NCI-H510A (cell line): ENCODE measurements at regions not wholly inside any gene's neighbourhood (a gene's known extent, or its start where the extent isn't known, plus 50 kb on each side); places are given as distances from the start of the nearest gene placed in this dataset.

Experiments
- DNase-seq: peaks from one replicate; lab custom pipeline; 2025; lab: John Stamatoyannopoulos, UW

DNA sequence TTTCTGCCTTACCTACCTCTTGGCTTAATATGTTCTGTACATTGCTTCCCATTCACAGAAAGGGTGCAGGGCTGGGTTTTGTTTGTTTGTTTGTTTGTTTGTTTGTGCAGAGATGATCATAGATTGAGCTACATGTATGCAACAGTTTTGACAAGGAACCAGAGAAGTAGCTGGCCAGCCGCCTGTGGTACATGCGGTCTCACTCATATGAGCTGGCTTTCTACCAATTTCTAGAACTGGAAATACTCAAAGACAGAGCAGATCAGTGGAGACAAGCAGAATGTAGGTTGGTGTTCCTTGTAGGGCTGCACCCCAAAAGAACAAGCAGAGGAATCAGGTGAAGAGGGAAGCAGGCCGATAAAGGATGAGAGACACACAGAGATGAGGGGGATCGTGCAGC, 502.7 kb downstream of the SOX2 start:
- DNase-seq, result no peak

DNA sequence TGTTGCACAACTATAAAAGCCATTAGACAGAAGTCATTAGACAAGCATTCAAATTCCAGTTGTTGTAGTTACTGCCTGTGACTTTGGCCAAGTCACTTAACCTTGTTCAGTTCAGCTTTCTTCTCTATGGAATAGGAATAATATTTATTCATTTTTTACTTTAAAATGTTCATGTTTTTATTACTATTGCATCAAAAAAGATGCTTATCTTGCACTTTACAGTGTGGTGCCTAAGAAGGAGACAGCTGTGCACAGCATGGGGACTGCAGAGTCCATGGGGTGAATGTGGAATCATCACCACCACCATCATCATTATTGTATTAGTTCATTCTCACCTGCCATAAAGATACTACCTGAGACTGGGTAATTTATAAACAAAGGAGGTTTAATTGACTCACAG, 504.2 kb downstream of the SOX2 start:
- DNase-seq, result no peak

DNA sequence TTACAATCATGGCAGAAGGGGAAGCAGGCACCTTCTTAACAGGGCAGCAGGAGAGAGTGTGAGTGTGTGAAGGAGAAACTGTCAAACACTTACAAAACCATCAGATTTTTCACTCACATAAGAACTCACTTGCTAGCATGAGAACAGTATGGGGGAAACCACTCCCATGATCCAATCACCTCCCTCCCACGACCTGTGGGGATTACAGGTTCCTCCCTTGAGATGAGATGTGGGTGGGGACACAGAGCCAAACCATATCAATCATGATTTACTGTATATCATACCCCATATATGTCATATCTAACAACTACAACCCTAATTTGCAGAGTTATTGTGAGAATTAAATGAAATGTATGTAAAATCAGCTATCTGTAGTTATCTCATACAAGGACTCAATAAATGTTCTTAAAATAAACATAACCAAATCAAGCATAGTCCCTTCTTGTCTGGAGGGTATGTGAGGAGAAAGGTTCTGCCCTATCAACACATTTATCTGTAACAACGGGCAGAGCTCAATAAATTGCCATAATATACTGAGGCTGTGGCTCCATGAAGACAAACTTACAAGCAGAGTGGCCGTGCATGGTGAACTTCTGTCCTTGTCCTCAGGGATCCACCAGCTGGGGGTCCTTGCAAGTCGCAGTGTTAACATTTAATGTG, 504.7 kb downstream of the SOX2 start:
- DNase-seq, result no peak

DNA sequence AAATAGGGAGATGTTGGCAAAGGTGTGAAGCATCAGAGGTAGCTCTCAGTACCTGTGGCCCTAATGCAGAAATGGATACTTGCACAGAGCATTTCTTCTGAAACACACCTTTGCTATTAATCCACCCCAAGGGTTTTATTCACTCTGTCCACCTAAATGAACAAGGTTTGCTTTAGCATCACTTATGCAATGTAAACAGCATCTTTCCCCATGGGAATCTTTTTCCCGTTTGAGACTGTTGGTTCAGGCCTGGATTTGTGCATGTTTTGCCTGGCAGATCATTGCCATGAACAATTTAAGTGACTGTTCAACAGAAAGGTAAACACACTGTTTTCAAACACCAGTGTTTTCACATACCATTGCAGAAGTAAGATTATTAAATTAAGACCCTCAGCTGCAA, 508.3 kb downstream of the SOX2 start:
- no peak for DNase-seq

DNA sequence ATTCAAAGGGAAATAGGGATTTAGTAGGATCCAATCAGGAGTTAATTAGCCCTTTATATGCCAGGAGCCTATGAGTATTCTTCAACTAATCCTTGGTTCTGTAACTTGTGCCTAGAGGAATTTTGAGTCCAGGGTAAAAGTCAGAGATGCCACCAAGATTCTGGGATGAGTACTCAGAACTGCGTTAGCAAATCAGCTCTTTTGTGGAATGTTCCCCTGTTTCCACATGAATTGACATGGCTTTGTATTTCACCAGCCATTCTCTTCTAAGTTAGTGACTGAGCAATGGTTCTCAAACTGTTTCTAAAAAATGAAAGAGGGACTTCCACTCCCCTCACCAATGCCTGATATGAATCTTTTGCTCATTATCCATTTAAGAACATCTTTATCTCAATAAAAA, 508.7 kb downstream of the SOX2 start:
- DNase-seq, result no peak

GRCh38 chr3:182226995-182227394, 515.3 kb downstream of the SOX2 start:
- DNase-seq, result no peak

- DNase-seq, result no peak
These were observed 521.7 kb downstream of the SOX2 start for GRCh38 chr3:182233405-182233804.

GRCh38 chr3:182233957-182234356, 522.2 kb downstream of the SOX2 start:
- DNase-seq, result no peak

GRCh38 chr3:182234881-182235280, 523.2 kb downstream of the SOX2 start:
- DNase-seq, result no peak

DNA sequence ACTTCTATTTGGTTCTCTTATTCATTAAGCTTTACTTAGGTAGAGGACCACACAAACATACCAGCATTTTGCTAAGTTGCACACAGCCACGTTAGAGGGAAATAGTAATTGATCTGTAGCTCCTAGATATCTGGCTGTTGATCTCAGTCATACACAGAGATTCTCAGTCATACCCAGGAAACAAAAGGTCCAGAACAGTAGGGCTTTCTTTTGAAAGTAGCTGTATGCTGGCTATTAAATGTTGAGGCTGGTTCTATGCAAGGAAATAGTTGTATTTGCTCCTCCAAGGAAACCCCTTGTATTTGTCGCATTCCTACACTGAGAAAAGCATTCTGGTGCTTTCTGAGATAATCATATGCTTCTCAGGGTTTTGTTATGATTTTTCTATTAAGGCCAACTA, 523.8 kb downstream of the SOX2 start:
- no peak for DNase-seq

DNA sequence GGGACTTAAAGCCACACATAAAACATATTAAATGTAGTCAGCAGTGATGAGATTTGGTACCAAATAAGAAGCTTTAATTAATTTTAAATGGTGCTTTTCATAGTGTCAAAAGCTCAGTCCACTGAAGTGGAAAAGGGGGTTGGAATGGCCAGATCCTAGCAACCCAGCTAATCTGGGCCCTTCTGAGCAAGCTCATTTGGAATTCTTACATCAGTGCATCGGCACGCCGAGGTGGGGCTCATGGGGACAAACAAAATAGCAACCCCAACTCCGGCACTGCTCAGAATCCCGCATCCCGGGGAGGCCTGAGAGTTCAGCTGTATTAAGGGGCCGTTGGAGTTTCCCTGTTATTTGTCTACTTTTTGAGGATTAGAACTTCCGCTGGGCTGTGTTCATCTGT, 526.4 kb downstream of the SOX2 start:
- no peak for DNase-seq

GRCh38 chr3:182239316-182239715, 527.6 kb downstream of the SOX2 start:
- no peak for DNase-seq

GRCh38 chr3:182240474-182240873, 528.7 kb downstream of the SOX2 start:
- no peak for DNase-seq

GRCh38 chr3:182241196-182241765, 529.6 kb downstream of the SOX2 start:
- no peak for DNase-seq

- DNase-seq, result no peak
These were observed 530.2 kb downstream of the SOX2 start for GRCh38 chr3:182241766-182242488.

DNA sequence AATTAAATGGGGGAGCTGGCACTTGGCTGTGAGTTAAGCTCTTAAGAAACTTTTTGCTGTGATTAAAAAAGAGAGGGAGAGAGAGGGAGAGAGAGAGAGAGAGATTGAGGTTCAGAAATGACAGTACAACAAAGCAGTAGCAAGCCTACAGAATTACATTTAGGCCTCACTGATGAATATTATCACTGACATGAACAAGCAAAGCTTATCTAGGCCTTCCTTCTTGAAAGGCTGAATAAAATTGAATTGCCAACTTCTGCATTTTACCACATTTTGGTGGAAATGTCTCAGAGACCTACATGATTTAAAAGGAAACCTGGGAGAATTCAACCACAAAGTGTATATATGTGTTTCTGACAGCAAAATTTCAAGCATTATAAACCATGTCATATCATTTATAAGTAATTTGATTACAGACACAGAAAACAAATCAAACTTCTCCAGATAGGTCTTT, 530.8 kb downstream of the SOX2 start:
- DNase-seq, result no peak

GRCh38 chr3:182243625-182244024, 531.9 kb downstream of the SOX2 start:
- no peak for DNase-seq

DNA sequence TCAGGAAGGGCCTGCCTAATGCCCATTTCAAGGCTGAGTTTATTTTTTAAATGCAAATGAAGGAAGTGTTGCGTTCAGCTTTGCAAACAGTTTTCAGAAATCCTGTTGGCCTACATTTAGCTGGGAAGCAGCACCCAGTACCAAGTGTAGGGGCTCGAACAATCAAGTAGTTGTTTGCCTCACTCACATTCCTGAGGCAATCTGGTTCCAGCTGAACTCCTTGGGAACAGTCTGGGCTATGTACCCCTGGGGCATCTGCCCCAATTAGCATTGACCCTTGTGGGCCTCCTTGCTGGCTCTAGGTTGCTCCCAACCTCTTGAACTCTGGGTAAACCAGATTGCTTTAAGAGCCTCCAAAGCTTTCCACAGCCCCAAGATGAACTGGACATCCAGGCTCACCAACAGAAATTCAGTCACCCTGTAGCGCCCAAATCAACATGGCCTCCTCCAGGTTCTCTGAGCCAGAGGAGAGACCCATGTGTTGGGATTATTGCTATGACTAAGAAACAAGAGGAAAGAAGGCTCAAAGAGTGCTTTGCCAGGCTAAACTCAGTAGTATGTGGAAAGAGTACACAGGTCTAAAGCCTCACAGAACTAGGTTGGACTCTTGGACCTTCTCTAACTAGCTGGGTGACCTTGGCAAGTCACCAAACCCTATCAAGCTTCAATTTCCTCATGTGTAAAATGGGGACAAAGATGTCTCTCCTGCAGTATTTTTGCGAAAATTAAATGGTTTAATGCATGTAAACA, 532.7 kb downstream of the SOX2 start:
- no peak for DNase-seq

DNA sequence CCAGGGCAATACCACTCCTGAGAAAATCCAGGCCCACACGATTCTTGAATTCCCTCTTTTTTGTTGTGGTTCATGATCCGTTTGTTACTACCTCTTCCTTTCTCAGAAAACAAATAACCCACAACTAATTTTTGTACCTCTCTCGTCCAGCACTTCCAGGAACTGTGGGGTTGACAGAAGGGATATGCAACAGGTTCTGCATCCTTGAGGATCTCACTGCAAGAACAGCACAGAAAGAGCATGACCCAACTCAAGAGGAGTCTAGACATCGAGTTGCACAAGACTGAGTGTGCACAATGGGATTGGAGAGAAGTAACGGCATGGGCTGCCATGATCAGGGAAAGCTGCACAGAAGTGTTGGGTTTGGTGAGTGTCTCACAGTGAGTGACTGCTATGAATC, 533.3 kb downstream of the SOX2 start:
- no peak for DNase-seq

GRCh38 chr3:182246870-182247269, 535.1 kb downstream of the SOX2 start:
- no peak for DNase-seq

DNA sequence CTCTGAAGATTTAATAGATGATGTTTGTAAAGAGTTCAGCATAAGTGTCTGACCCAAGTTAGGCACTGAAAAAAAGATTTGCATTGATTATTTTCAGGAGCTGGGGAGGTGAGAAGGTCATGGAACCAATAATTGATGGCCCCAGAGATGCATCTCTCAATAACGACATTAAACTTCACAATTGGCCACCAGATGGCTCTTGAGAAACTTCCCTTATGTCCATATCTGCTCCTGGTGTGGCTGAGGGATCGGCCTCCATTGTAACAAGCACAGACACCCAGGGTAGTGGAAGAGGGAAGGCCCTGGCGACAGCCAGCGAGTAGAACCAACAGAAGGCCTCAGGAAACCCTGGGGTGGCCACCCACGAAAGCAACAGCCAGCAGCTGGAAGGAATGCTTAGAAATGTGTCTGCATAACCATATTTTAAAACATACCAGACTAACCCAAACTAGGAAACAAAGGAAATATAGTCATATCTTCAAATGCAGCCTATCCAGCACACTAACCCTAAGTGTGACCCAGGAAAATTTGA, 536.7 kb downstream of the SOX2 start:
- no peak for DNase-seq

DNA sequence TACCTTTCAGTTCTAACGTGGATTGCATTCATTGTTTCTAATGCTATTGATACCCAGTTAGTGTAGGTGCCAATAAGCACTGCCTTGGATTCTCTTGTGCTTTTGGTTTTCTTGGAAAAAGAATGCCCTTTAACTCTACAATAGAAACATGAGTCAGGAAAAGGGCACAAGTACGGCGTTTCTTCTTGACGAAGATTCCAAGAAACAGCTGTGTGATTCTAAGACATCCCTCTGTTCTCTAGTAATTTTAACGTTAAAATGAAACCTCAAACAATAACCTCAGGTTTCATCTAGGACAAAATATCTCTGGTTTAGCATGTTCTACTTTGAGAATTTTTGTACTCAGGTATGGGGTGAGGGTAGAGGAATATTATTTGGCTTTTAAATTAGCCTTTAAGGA, 540.5 kb upstream of the ATP11B start:
- no peak for DNase-seq

DNA sequence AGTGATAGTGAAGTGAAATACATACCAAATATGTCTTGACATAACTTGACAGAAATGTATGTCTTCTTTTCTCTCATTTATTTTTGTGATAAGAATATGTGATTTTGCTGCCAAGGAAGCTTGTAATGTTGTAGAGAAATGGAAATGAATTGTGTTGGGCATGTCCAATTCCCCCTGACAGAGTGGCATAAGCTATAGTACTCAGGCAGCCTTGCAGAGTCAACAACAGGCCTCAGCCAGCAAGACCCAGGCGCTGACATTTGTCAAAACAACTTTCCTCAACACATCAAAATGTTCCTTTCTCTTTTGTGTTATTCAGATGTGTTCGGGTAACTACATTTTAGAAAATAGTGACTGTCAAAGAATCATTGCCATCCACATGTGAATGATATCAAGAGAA, 538.1 kb upstream of the ATP11B start:
- no peak for DNase-seq
